HepG2 (cell line): ENCODE measurements at regions not wholly inside any gene's neighbourhood (a gene's known extent, or its start where the extent isn't known, plus 50 kb on each side); places are given as distances from the start of the nearest gene placed in this dataset.

Source experiments
- ATAC-seq: fragments of 200-7000 bp; cut with Tn5 transposase; 3 replicates; pipeline ENCODE4 v1.9.1; 2020; ENCODE audit warnings: mild to moderate bottlenecking, moderate library complexity
- BruUV-seq: library from RNA; stranded (reverse); fragments of 400-500 nt; replicated peaks from 2 replicates; lab custom pipeline; 2021; lab: Mats Ljungman, UMichigan
- CTCF ChIA-PET: fragments of 300-600 bp; formaldehyde crosslinking; extraction: SDS; loops from one replicate; lab custom pipeline; 2021; ENCODE audit warnings: low total read pairs, inconsistent platforms, low intra/inter-chr PET ratio; lab: Yijun Ruan, JAX
- POLR2A ChIA-PET: fragments of 350-600 bp; sonication (Branson Sonifier 250); formaldehyde crosslinking; loops from one replicate; lab custom pipeline; 2020; ENCODE audit warnings: antibody characterized with exemption, inconsistent platforms; lab: Yijun Ruan, JAX
- DNase-seq: peaks from one replicate; pipeline ENCODE4 v3.0.0-alpha.2; 2015; ENCODE audit warnings: low spot score
- FAIRE-seq: peaks from 3 replicates; lab custom pipeline; 2011; peaks lifted over from hg19 to GRCh38; lab: Jason Lieb, UNC
- H2AFZ ChIP-seq: one replicate; pipeline ENCODE4 v1.6.1; 2011; ENCODE audit warnings: low read length, inconsistent platforms
- H3K27ac ChIP-seq: fragments of 300-600 bp; 3 replicates; pipeline ENCODE4 v1.8.0; 2011; ENCODE audit warnings: mixed run types, mild to moderate bottlenecking, mixed read lengths, low read length, inconsistent platforms; ENCODE audit not compliant: insufficient read depth; ENCODE audit errors: extremely low read length
- H3K27me3 ChIP-seq, 2 experiments: fragments of 200-600 bp in 1 of 2; 2 replicates in 1 of 2; 3 replicates in 1 of 2; pipeline versions ENCODE4 v1.6.0 to v1.8.0; 2011; ENCODE audit warnings: low read length in 2 of 2, mild to moderate bottlenecking in 2 of 2, moderate library complexity in 2 of 2, inconsistent platforms in 1 of 2; ENCODE audit not compliant: insufficient read depth in 2 of 2, control insufficient read depth in 1 of 2
- H3K36me3 ChIP-seq, 2 experiments: fragments of 200-600 bp in 1 of 2; replicated peaks in 1 of 2; 2 replicates in 1 of 2; 3 replicates in 1 of 2; pipeline versions ENCODE4 v1.5.1 to v1.8.0; 2011; ENCODE audit warnings: low read length in 2 of 2, inconsistent platforms in 1 of 2; ENCODE audit not compliant: insufficient read depth in 2 of 2, control insufficient read depth in 1 of 2
- H3K4me1 ChIP-seq: 2 replicates; pipeline ENCODE4 v1.5.1; 2012; ENCODE audit warnings: low read length, inconsistent platforms; ENCODE audit not compliant: insufficient read depth
- H3K4me2 ChIP-seq: 2 replicates; pipeline ENCODE4 v1.6.0; 2011; ENCODE audit warnings: low read depth, low read length, inconsistent platforms
- H3K4me3 ChIP-seq, 3 experiments: fragments of 200-600 bp in 1 of 3; sonication (generic), shearing (Covaris generic) in 1 of 3; replicated peaks in 1 of 3; 2 replicates each; pipeline ENCODE4 v1.5.1; 2011 to 2016; ENCODE audit warnings: low read length in 3 of 3, inconsistent platforms in 2 of 3, low read depth in 2 of 3, mild to moderate bottlenecking in 2 of 3, control low read depth in 1 of 3, mixed read lengths in 1 of 3; ENCODE audit not compliant: insufficient read depth in 1 of 3
- H3K79me2 ChIP-seq: one replicate; pipeline ENCODE4 v1.6.1; 2011; ENCODE audit warnings: low read length, inconsistent platforms; ENCODE audit not compliant: insufficient read depth
- H3K9ac ChIP-seq: 2 replicates; pipeline ENCODE4 v1.6.0; 2011; ENCODE audit warnings: mild to moderate bottlenecking, low read depth, low read length, inconsistent platforms; ENCODE audit not compliant: insufficient read depth
- H3K9me3 ChIP-seq: 2 replicates; pipeline ENCODE4 v1.5.1; 2012; ENCODE audit warnings: mild to moderate bottlenecking, low read length
- H4K20me1 ChIP-seq: 2 replicates; pipeline ENCODE4 v1.6.0; 2011; ENCODE audit warnings: inconsistent platforms, mild to moderate bottlenecking, low read length, moderate library complexity; ENCODE audit not compliant: insufficient read depth
- ISX ChIP-seq: sonication (generic); formaldehyde crosslinking; conservative IDR thresholded peaks from 2 replicates; pipeline ENCODE4 v1.5.0; 2020; ENCODE audit warnings: missing genetic modification reagents
- KMT2B ChIP-seq: IDR thresholded peaks from 2 replicates; pipeline ENCODE4 v1.6.1; 2016; ENCODE audit warnings: missing genetic modification reagents, missing compliant biosample characterization
- MTF1 ChIP-seq: sonication (generic); formaldehyde crosslinking; IDR thresholded peaks from 2 replicates; pipeline ENCODE4 v1.5.0; 2020; ENCODE audit warnings: missing genetic modification reagents
- NFIB ChIP-seq: sonication (generic); formaldehyde crosslinking; IDR thresholded peaks from 2 replicates; pipeline ENCODE4 v1.9.0; 2021; ENCODE audit warnings: missing genetic modification reagents, mild to moderate bottlenecking, borderline replicate concordance
- SMAD9 ChIP-seq: sonication (generic); formaldehyde crosslinking; IDR thresholded peaks from 2 replicates; pipeline ENCODE4 v1.5.1; 2020; ENCODE audit warnings: mild to moderate bottlenecking, missing genetic modification reagents
- SOX13 ChIP-seq, 3 experiments: fragments of 450-650 bp in 1 of 3; sonication (generic) in 1 of 3; formaldehyde crosslinking in 1 of 3; IDR thresholded peaks in 2 of 3; conservative IDR thresholded peaks in 1 of 3; 2 replicates each; pipeline versions ENCODE4 v1.5.0 to v1.6.1; 2016 to 2020; ENCODE audit warnings: antibody characterized with exemption in 1 of 3, mild to moderate bottlenecking in 1 of 3, missing compliant biosample characterization in 1 of 3, missing genetic modification reagents in 1 of 3, moderate library complexity in 1 of 3
- SRSF4 ChIP-seq: fragments of 200-400 bp; formaldehyde crosslinking; IDR thresholded peaks from one replicate; pipeline ENCODE4 v1.6.1; 2018; ENCODE audit warnings: mild to moderate bottlenecking, low read depth, low read length, moderate library complexity; ENCODE audit not compliant: poor library complexity, severe bottlenecking
- TOPORS ChIP-seq: sonication (generic); formaldehyde crosslinking; IDR thresholded peaks from 2 replicates; pipeline ENCODE4 v1.8.0; 2023; ENCODE audit warnings: mild to moderate bottlenecking, missing genetic modification reagents
- ZNF224 ChIP-seq: sonication (generic); formaldehyde crosslinking; IDR thresholded peaks from 2 replicates; pipeline ENCODE4 v1.5.0; 2020; ENCODE audit warnings: mild to moderate bottlenecking, missing genetic modification reagents
- ZNF333 ChIP-seq: sonication (generic); formaldehyde crosslinking; IDR thresholded peaks from 2 replicates; pipeline ENCODE4 v1.4.0; 2020; ENCODE audit warnings: mild to moderate bottlenecking, missing genetic modification reagents, borderline replicate concordance
- ZNF549 ChIP-seq: sonication (generic); formaldehyde crosslinking; IDR thresholded peaks from 2 replicates; pipeline ENCODE4 v1.5.0; 2020; ENCODE audit warnings: missing genetic modification reagents
- ZNF562 ChIP-seq: sonication (generic); formaldehyde crosslinking; IDR thresholded peaks from 2 replicates; pipeline ENCODE4 v1.8.0; 2022; ENCODE audit warnings: missing genetic modification reagents, borderline replicate concordance
- ZNF672 ChIP-seq: sonication (generic); formaldehyde crosslinking; IDR thresholded peaks from 2 replicates; pipeline ENCODE4 v1.8.1; 2022; ENCODE audit warnings: missing genetic modification reagents
- ZSCAN22 ChIP-seq: sonication (generic); formaldehyde crosslinking; IDR thresholded peaks from 2 replicates; pipeline ENCODE4 v1.4.0; 2020; ENCODE audit warnings: mild to moderate bottlenecking, missing genetic modification reagents
- in situ Hi-C: cut with HindIII; loops from 2 replicates; pipeline ENCODE4 v1.10.0; 2017; ENCODE audit warnings: low pct_unique_long_range_greater_than_20kb; ENCODE audit not compliant: extremely low pct_ligation_motif_present
- intact Hi-C: fragments of 100-400 bp; cut with micrococcal nuclease; formaldehyde crosslinking; loops from one replicate; pipeline ENCODE4 v1.10.0; 2022; ENCODE audit not compliant: unreplicated experiment
- TF ChIP-seq, protein P1 (sequence below): IDR thresholded peaks from 2 replicates; pipeline ENCODE4 v1.6.1; 2016; ENCODE audit warnings: control low read depth
- TF ChIP-seq, protein P2 (sequence below): sonication (generic); formaldehyde crosslinking; IDR thresholded peaks from 2 replicates; pipeline ENCODE4 v1.5.0; 2020; ENCODE audit warnings: missing genetic modification reagents, mild to moderate bottlenecking, borderline replicate concordance
- TF ChIP-seq, protein P3 (sequence below): sonication (generic); formaldehyde crosslinking; IDR thresholded peaks from 2 replicates; pipeline ENCODE4 v1.8.1; 2023; ENCODE audit warnings: missing genetic modification reagents, mild to moderate bottlenecking, borderline replicate concordance
- TF ChIP-seq, protein P4 (sequence below): IDR thresholded peaks from 2 replicates; pipeline ENCODE4 v1.6.1; 2016; ENCODE audit warnings: mild to moderate bottlenecking, missing biosample characterization, missing genetic modification reagents

DNA sequence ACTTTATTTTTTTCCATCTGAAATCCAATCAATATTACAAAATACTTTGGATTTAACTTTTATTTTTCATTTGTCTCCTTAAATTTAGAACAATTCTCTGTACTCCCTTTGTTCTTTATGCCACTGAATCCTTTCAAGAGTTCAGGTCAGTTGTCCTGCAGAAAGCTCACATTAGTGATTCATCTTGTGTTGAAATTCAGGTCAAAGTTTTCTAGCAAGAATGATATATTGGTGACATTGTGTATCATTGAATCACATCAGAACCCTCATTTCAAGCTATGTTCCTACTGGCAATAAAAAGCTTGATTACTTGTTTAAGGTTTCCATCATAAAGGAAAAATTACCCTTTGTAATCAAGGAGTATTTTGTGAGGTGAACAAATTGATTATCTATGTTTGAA is 378.8 kb upstream of the STEAP1 start:
- intact Hi-C loops (no loop called here), in situ Hi-C loops (no loop called here)
- H3K36me3 ChIP-seq = no peaks in the 10 kb centered on the region
- H3K4me2 ChIP-seq = no peak overlapping the region
- no peaks in the 10 kb centered on the region for H3K9me3 ChIP-seq
- H2AFZ ChIP-seq = no peak overlapping the region
- no peaks in the 10 kb centered on the region for H3K27me3 ChIP-seq
- H3K4me3 ChIP-seq = no peak overlapping the region
- no peak overlapping the region for H3K9ac ChIP-seq
- no peaks in the 10 kb centered on the region for H3K4me1 ChIP-seq
- FAIRE-seq = no peak
- CTCF ChIA-PET = no interaction called here
- H3K27ac ChIP-seq = no peak overlapping the region
- H3K79me2 ChIP-seq = no peaks in the 10 kb centered on the region
- ATAC-seq = no peak
- no peaks in the 10 kb centered on the region for H4K20me1 ChIP-seq
- POLR2A ChIA-PET = no interaction called here
- no peak for TF ChIP-seq MTF1 (CRISPR knock-in tag)
- no peak for TF ChIP-seq TOPORS (CRISPR knock-in tag)
- TF ChIP-seq, protein P1, sequence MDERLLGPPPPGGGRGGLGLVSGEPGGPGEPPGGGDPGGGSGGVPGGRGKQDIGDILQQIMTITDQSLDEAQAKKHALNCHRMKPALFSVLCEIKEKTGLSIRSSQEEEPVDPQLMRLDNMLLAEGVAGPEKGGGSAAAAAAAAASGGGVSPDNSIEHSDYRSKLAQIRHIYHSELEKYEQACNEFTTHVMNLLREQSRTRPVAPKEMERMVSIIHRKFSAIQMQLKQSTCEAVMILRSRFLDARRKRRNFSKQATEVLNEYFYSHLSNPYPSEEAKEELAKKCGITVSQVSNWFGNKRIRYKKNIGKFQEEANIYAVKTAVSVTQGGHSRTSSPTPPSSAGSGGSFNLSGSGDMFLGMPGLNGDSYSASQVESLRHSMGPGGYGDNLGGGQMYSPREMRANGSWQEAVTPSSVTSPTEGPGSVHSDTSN (CRISPR knock-in tag) = no peak
- no peak for TF ChIP-seq ISX (CRISPR knock-in tag)
- TF ChIP-seq, protein P2, sequence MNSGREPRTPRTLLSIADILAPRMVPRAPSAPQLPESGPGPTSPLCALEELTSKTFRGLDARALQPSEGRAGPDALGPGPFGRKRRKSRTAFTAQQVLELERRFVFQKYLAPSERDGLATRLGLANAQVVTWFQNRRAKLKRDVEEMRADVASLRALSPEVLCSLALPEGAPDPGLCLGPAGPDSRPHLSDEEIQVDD (CRISPR knock-in tag) = no peak
- no peak for TF ChIP-seq SMAD9 (CRISPR knock-in tag)
- TF ChIP-seq ZNF562 = no peak
- TF ChIP-seq, protein P3, sequence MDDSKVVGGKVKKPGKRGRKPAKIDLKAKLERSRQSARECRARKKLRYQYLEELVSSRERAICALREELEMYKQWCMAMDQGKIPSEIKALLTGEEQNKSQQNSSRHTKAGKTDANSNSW (CRISPR knock-in tag) = no peak
- TF ChIP-seq ZNF549 (CRISPR knock-in tag) = no peak
- TF ChIP-seq SOX13 (IDR thresholded peaks at IDR 0.05) = no peak
- no peak for TF ChIP-seq SOX13 (CRISPR knock-in tag; conservative IDR thresholded peaks at IDR 0.05 in 1 of 2, IDR thresholded peaks at IDR 0.05 in 1 of 2)
- TF ChIP-seq KMT2B (CRISPR knock-in tag) = no peak
- TF ChIP-seq ZNF672 (CRISPR knock-in tag) = no peak
- TF ChIP-seq ZNF333 (CRISPR knock-in tag) = no peak
- no peak for TF ChIP-seq SRSF4
- TF ChIP-seq, protein P4, sequence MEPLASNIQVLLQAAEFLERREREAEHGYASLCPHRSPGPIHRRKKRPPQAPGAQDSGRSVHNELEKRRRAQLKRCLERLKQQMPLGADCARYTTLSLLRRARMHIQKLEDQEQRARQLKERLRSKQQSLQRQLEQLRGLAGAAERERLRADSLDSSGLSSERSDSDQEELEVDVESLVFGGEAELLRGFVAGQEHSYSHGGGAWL (CRISPR knock-in tag) = no peak
- TF ChIP-seq ZNF224 (CRISPR knock-in tag) = no peak
- TF ChIP-seq NFIB (CRISPR knock-in tag) = no peak
- no peak for TF ChIP-seq ZSCAN22 (CRISPR knock-in tag)
- DNase-seq = no peak
- BruUV-seq = no TSS peak
